SK-N-DZ (cell line): ENCODE measurements at regions not wholly inside any gene's neighbourhood (a gene's known extent, or its start where the extent isn't known, plus 50 kb on each side); places are given as distances from the start of the nearest gene placed in this dataset.
"Not testable (repeated sequence)": the region's sequence is repeated elsewhere in the genome, so short reads cannot be mapped to it uniquely, and the experiment has no call there.

Source experiments
- DNase-seq: peaks from one replicate; pipeline ENCODE4 v3.0.0-alpha.2; 2015; ENCODE audit warnings: low spot score

DNA sequence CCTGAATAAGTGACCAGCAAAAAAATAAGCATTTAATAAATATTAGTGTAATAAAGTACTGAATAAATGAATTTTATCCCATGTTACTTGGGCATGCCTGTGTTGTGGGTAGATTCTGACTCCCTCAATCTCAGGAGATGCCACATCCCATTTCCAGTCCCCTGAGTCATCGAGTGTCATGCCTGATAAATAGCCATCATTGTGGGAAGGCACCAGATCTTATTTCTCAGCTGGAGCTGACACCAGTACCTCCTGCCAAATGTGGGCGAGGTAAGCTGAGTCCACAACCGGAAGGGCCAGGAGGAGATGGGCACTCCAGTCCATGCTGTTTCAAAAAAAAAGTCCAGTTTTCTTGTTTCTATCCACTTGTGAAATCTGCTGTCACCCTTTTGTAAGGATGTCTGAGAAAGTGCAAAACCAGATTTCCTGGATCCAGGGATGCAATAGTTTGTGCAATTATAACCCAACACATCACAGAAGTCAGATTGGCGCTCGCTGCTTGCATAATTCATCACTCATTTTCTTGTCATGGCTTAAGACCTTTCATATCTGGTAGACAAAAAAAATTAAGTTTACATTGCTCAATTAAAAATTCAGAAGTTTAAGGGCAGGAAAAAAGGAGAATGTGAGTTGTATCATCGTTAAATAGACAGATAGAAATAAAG, 311.6 kb downstream of the MIAT start:
- DNase-seq, result no peak

DNA sequence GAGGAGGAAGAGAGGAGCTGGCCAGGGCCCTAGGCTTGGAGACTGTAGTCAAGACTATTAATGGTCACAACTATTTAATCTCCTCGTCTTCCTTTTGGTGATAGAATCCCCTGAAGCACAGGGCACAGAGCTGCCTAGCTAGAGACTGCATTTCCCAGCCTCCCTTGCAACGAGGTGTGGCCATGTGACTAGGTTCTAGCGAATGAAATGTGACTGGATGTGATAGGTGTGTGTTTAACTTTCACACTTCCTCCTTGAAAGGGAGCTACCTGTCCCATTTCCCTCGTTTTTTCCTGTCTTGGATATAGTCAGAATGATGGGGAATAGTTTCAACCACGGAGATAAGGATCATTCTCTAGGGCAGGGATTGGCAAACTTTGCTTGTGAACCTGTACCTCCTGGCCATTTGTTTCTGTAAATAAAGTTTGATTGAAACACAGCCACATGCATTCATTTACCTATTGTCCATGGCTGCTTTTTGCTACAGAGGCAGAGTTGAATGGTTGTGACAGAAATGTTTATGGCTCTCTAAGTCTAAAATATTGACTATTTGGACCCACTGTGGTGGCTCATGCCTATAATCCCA, 313.5 kb downstream of the MIAT start:
- DNase-seq, result no peak

DNA sequence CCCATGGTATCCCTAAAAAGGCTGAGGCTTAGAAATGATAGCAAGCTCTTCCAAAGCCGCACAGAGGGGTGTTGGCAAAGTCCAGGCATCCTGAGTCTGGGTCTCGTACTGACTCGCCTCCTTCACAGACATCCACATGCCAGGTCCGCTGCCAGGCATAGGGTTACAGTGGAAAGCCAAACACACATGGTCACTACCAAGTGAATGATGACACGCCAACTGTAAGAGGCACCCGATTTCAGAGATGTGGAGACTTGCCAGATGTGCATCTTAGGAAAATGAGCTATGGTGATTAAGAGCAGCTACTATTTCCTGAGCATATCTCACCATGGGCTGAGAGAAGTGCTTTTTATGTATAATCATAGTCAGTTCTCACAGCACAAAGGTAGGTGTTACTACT, 314.9 kb downstream of the MIAT start:
- DNase-seq, result no peak

DNA sequence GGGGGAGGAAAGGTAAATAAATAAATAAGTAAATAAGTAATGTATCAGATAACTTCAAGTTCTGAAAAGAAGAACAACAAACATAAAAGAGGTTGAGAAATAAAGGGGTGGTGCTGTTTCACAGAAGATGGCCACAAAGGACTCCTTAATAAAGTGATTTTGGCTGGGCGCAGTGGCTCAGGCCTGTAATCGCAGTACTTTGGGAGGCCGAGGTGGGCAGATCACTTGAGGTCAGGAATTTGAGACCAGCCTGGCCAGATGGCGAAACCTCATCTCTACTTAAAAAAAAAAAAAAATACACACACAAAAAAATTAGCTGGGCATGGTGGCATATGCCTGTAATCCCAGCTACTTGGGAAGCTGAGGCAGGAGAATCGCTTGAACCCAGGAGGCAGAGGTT, 315.5 kb downstream of the MIAT start:
- DNase-seq, result not testable (repeated sequence)

DNA sequence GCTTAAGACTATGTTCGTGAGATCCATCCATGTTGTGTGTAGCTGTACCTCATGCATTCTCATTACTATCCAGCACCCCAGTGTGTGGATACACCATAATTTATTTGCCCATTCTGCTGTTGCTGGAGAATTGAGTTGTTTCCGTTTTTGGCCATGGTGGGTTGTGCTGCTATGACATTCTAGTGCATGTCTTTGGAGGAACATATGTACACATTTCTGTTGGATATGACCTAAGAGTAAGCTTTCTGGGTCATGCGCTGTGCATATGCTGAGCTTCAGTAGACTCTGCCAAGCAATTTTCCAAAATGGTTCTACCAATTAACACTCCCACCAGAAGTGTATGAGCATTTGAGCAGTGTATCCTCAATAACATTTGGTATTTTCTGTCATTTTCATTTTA, 316.6 kb downstream of the MIAT start:
- no peak for DNase-seq

DNA sequence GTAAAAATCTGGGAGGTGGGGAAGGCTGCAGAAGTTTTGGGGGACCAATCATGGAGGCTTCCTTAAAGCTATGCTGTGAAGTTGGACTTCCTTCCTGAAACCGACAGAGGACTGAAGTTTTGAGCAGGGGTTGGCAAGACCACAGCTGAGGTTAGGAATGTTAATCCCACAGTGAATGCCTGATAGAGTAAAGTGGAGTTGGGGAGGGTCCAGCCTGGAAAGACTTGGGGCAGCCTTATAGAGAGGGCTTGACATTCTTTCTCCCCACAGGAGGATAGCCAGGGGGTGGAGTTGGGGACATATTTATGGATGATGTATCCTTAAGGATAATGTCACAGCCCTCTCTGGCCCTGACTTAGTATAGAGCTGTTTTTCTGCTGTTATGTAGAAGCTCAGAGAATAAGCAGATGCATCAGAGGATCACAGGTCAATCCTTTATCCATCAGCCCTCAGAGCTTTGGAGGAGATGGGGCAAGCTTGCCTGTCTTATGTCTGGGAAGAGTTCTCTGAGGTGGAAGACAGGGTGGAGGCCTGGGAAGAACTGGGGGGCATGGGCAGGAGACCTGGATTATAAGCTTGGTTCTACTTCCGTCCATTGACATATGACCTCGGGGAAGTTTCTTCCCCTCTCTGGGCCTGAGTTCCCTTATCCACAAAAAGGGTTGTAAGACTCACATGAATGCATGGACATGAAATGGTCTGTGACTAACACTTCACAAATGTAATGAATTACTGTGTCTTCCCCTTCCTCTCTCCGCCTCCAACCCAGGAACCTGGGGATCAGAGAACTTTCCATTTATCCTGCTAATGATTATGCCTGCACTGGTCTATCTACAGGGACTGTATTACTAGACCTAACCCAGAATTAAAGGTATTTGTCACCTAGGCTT, 317.8 kb downstream of the MIAT start:
- DNase-seq, result no peak

DNA sequence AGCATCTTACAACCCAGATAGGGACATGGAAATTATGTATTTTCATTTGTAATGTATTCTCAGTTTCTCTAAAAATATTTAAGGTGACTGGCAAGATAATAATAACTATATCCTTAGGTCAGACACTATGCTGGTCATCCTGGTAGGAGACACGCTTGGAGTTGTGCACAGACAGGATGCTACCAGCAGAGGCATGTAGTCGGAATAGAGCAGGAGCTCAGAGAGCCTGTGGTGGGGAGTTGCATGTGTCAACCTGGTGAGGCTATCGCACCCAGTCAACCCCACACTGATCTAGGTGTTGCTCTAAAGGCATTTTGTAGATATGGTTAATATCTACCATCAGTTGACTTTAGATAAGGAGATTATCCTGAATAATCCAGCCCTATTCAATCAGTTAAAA, 318.5 kb downstream of the MIAT start:
- no peak for DNase-seq

DNA sequence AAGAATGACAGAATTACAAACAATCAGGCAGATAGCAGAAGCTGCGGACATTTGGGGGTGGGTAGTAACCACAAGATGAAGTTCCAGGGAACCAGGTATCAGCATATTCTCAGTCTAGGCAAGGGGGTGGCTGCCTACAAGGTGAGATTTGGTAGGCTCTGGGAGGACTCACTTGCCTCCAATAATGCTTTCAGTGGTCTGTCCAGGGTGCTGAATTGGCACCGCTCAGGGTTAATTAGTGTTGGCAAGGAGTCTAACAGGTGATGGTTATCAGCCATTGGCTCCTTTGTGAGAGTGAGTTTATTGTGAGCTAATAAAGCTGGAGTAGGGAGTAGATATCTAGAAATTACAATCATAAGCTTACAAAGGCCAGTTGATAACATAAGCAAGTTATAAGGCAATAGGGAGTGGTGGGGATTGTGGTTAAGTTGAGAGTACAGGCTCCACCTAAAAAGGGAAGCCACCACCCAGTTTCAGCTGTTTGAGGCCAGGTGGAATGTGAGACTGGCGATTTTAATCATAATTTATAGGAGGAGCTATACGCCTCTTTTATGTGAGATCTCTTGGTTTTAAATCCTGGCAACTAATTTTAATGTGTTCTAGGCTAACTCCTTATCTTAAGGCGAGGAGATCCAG, 320.5 kb downstream of the MIAT start:
- no peak for DNase-seq

DNA sequence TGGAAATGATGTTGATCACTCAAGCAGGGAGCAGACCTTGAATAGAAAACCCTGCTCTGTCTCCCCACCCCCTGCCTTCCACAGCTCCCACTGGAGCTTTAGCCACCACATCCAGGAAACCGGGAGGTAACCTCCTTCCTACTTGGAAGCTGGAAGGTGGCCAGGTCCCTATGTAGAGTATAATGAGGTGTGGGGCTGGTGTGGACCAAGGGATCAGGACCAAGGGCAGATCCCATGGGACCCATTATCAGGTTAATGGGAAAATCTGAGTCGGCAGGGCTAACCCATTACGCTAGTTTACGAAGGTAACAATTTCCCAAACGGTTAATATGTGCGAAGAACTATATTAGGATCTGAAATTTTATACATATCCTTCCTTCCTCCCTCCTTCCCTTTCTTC, 321.9 kb downstream of the MIAT start:
- no peak for DNase-seq

DNA sequence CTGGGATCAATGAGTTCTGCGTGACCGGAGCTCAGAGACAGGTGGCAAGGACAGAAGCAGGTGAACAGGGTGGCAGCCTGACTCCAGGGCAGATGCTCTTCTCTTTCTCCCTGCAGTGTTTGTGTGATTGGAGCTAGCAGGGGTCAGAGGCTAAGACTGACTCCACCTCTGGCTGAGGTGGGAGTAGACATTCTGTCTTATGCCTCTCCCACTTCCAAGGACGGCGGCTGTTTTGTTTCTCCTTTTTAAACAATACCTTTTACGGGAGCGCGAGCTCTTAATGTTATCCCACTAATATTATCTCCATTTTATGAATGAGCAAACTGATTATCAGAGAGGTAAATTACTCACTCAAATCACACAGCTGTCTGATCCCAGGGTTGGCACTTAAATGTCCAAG, 323.7 kb downstream of the MIAT start:
- DNase-seq, result no peak

DNA sequence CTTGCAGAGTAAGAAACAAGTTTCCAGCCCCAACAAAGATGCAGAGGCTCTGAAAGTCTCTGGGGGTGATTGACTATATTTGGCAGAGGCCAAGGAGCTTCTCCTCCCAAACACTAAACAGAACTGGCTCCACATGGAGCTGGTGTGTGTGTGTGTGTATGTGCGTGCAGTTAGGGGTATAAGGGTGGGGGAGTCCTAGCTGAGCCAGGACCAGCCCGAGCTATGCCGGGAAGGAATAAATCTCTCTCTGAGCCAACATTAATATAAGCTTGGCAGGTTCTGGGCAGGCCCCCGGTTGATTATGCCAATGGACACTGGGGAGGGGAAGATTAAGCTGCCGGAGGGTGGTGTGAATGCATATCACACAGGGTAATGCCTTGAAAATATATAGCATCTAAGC, 324.2 kb downstream of the MIAT start:
- no peak for DNase-seq

DNA sequence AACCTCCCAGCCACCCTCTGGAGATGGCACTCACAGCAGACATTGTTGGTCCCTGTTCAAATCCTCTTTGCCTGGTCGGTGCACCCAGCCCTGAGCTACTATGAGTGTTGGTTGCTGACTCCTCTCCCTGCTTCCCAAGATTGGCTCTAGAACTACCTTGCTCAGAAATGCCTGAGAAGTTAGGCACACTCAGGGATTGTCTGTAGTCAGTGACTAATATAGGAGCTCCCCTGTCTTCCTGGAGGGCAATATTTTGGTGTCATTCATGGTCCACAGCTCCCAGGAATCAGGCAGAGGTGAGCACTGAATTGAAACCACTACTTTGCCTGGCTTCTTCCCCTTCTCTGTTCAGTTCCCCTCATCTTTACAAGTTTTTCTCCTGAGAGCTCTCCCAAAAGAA, 325.9 kb downstream of the MIAT start:
- DNase-seq, result no peak

DNA sequence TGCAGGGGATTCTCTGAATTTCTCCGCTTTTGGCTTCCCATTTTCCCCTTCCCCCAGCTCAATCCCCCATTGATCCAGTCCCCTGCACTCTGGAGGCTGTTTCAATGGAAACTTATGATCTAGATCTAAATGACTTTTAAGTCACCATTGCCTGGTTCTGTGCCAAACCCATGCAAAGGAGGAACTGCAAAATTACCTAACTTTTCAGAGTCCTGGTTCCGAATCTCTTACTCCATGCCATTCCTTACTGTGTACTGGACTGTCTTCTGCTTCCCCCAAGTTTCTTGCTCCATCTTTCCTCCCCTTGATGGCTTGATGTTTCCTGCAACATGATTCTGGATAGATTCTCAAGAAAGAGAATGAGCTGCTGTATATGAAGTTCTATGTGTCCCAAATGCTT, 327.8 kb downstream of the MIAT start:
- no peak for DNase-seq

DNA sequence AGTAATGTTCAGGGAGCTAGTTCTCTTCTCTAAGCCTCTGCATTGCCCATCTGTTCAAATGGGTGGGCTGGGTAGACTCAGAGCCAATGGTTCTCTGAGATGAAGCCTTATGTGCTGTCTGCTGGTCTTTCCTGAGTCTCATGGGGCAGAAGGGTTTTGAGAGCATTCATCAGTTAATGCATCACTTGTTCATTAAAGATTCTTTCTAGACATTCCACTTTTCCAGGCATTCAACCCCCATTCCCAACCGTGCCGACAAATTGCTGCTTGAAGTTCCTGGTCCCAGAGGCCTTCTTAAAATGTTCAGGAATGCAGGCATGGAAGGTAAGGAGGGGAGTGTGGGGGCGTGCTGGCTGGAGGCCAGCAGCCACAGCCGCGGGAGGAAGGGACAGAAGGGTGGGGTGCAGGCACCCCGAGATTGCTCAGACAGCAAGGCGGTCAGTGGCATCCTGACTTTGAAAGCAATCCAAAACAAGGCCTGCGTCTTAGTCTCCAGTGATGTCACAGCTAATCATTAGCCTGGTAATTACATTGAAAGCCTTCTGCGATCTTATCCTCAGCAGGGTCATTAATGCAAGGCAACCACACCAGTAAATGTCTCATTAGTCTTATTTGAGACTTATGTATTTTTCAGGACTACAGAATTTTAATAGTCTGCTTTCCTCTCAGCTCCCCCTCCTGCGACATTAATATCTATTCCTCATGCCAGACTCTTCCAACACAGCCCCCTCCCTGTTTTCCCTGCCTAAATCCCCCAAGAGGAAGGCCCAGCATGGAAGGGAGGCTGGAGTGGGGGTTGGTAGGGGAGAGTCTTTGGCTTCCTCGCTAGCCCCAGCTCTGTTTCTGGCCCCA, 328.8 kb downstream of the MIAT start:
- no peak for DNase-seq

DNA sequence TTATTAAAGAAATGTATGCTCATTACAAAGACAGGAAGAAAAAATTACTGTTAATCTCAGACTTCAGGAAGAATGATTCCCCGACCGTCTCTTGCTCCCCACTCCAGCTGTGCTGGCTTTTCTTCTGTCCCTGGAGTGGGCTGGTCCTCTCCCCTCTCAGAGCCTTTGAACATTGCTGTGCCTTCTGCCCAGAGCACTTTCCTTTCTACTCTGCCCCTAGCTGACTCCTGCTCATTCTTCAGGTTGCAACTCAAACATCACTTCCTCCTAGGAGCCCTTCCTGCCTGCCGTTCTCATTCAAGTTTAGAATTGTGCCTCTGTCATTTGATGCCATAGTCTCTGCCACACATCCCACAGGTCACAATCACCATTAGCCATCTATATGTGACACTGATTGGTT, 329.5 kb downstream of the MIAT start:
- DNase-seq, result no peak

DNA sequence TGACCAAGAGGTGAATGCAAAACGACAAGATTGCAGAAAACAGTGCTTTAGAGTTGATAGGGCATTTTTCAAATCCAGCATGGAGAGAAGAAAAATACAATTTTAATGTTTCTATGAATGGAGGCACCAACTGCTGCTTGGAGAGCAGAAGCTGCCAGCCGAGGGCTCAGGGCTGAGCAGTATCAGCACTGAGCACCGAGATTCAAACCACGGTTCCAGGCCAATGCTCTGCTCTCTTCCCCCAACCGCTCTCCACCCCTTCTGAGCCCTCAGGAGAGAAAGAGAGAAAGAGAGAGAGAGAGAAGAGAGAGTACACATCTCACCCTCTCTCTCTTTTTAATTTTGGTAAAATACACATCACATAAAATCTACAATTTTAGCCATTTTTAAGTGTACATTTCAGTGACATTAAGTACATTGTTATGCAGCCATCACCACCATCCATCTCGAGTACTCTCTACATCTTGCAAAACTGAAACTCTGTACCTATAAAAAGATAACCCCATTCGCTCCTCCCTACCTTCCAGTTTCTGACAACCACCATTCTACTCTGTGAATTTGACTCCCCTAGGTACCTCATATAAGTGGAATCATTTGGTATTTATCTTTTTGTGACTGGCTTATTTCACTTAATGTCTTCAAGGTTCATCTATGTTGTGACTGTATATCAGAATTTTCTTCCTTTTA, 333.3 kb downstream of the MIAT start:
- no peak for DNase-seq

DNA sequence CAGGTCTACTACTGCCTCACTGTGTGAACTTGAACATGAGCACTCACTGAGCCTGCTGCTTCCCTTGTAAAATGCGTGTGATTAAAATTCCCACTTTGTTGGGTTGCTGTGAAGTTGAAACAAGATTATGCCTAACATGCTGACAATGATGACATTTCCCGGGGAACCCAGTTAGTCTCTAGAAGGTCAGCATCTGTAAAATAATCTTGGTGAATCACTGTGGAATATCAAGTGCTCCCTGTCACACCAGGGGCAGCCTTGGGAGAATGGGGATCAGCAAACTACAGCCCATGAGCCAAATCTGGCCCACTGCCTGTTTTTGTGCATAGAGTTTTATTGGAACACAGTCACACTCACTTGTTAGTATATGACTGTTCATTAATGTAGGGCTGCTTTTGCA, 335.2 kb downstream of the MIAT start:
- DNase-seq, result no peak

DNA sequence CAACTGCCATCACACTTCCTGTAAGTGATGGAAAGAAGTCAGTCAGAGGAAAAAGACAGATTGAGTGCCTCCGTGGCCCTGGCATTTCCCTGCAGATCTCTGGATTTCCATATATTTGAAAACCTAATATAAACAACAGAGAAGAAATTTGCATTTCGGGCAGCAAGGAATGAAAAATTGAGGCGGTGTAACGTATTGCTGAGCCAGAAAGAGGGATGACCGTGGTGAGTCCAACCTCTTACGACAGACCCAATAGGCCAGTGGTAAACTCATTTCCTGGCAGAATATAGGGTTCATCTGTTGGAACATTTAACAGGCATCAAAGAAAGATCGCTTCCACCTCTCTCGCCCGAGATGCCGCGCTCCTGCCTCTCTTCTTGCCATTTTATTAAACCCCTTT, 336.5 kb downstream of the MIAT start:
- no peak for DNase-seq

DNA sequence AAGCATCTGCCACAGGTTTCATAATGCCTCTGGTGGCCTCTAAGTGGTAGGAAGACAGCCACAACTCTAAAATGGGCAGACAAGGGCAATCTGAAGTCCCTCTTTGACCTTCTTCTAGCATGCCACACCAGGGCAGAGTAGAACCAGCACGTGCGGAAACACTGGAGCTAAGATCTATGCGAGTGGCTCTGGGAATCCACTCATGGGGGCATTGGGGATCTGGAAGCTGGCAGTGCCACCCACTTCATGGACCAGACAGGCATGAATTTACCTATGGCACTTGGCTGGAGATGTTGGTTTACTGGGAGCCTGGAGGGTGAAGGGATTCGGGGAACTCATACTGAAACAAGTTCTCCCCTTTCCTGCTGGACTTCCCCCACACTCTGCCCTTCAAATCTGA, 337.4 kb downstream of the MIAT start:
- no peak for DNase-seq

DNA sequence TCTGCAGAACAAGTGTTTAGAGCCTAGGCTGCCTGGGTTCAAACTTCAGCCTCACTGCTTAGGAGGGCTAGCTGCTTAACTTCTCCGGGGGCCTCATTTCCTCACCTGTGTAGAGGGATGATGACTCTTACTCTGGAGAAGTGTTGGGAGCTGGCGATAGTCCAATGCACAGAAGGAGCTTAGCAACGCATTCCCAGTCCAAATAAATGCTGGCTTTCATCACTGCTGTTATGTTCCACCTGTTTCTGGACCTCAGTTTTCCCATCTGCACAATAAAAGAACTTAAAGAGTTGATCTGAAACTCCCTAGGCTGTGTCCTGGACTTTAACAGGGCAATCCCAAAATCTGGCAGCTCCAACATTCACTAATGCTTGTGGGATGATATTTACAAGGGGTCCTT, 337.8 kb downstream of the MIAT start:
- no peak for DNase-seq

DNA sequence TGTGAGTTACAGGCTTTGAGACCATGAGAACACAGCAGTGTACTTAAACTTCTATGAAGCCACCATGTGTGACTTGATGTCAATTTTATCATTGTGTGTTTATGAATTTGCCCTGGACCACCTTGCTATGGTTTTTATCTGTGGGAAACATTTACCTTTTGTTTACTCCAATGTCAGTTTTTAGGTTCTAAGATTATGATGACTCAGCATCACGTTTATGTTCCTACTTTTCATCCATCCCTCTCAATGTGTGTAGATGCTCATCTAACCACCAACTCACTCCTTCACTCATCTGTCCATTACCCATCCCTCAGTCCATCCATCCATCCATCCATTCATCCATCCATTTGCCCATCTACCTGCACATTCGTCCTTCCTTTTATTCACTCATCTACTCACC, 338.8 kb downstream of the MIAT start:
- DNase-seq, result no peak
